H9 (cell line): ENCODE measurements at regions not wholly inside any gene's neighbourhood (a gene's known extent, or its start where the extent isn't known, plus 50 kb on each side); places are given as distances from the start of the nearest gene placed in this dataset.

Experiments
- DNase-seq: peaks from one replicate; pipeline ENCODE4 v3.0.0-alpha.2; 2017
- H2AFZ ChIP-seq: one replicate; pipeline ENCODE4 v1.6.1; 2013; ENCODE audit warnings: mild to moderate bottlenecking, low read length, control low read depth, moderate library complexity
- H2AK5ac ChIP-seq: 2 replicates; pipeline ENCODE4 v1.6.1; 2013; ENCODE audit warnings: low read length, control low read depth, mixed read lengths; ENCODE audit not compliant: insufficient read length
- H2BK120ac ChIP-seq: one replicate; pipeline ENCODE4 v1.6.1; 2013; ENCODE audit warnings: low read depth, mild to moderate bottlenecking, low read length, control low read depth, inconsistent platforms; ENCODE audit not compliant: poor library complexity, severe bottlenecking
- H2BK12ac ChIP-seq: 2 replicates; pipeline ENCODE4 v1.6.1; 2013; ENCODE audit warnings: low read length, control low read depth, mixed read lengths, low read depth; ENCODE audit not compliant: insufficient read length
- H2BK15ac ChIP-seq: 2 replicates; pipeline ENCODE4 v1.6.1; 2013; ENCODE audit warnings: low read depth, low read length, control low read depth
- H2BK20ac ChIP-seq: one replicate; pipeline ENCODE4 v1.6.1; 2013; ENCODE audit warnings: low read depth, mild to moderate bottlenecking, low read length, control low read depth, inconsistent platforms; ENCODE audit not compliant: poor library complexity, severe bottlenecking
- H2BK5ac ChIP-seq: 2 replicates; pipeline ENCODE4 v1.6.1; 2013; ENCODE audit warnings: low read length, control low read depth, mixed read lengths; ENCODE audit not compliant: insufficient read length
- H3K14ac ChIP-seq: 2 replicates; pipeline ENCODE4 v1.6.1; 2013; ENCODE audit warnings: low read length, control low read depth; ENCODE audit not compliant: insufficient read depth
- H3K18ac ChIP-seq: 2 replicates; pipeline ENCODE4 v1.6.1; 2013; ENCODE audit warnings: low read depth, mild to moderate bottlenecking, mixed read lengths, low read length, control low read depth; ENCODE audit not compliant: insufficient read length
- H3K23ac ChIP-seq: 2 replicates; pipeline ENCODE4 v1.6.1; 2013; ENCODE audit warnings: low read length, control low read depth, mixed read lengths, low read depth; ENCODE audit not compliant: insufficient read length
- H3K23me2 ChIP-seq: 2 replicates; pipeline ENCODE4 v1.6.1; 2013; ENCODE audit warnings: low read depth, mild to moderate bottlenecking, mixed read lengths, low read length, control low read depth; ENCODE audit not compliant: insufficient read length, poor library complexity, severe bottlenecking
- H3K27ac ChIP-seq: 2 replicates; pipeline ENCODE4 v1.5.1; 2013; ENCODE audit warnings: low read length, control low read depth, mixed read lengths, low read depth; ENCODE audit not compliant: insufficient read length
- H3K27me3 ChIP-seq: 2 replicates; pipeline ENCODE4 v1.6.1; 2013; ENCODE audit warnings: low read length, control low read depth, inconsistent platforms; ENCODE audit not compliant: insufficient read depth
- H3K4ac ChIP-seq: 2 replicates; pipeline ENCODE4 v1.6.1; 2013; ENCODE audit warnings: low read depth, mild to moderate bottlenecking, control low read depth, inconsistent platforms, low read length, moderate library complexity
- H3K4me1 ChIP-seq: 2 replicates; pipeline ENCODE4 v1.6.1; 2013; ENCODE audit warnings: low read length, control low read depth, inconsistent platforms; ENCODE audit not compliant: insufficient read depth
- H3K4me2 ChIP-seq: 2 replicates; pipeline ENCODE4 v1.6.1; 2013; ENCODE audit warnings: low read length, control low read depth, mixed read lengths; ENCODE audit not compliant: insufficient read length, insufficient read depth
- H3K56ac ChIP-seq: 2 replicates; pipeline ENCODE4 v1.6.1; 2013; ENCODE audit warnings: low read depth, mild to moderate bottlenecking, mixed read lengths, low read length, control low read depth; ENCODE audit not compliant: insufficient read length
- H3K79me1 ChIP-seq: 2 replicates; pipeline ENCODE4 v1.6.1; 2013; ENCODE audit warnings: low read depth, mild to moderate bottlenecking, moderate library complexity, low read length, control low read depth, inconsistent platforms; ENCODE audit not compliant: insufficient read depth, poor library complexity, severe bottlenecking
- H3K79me2 ChIP-seq: 2 replicates; pipeline ENCODE4 v1.6.1; 2013; ENCODE audit warnings: low read length, control low read depth, inconsistent platforms; ENCODE audit not compliant: insufficient read depth
- H3K9ac ChIP-seq: 2 replicates; pipeline ENCODE4 v1.6.1; 2013; ENCODE audit warnings: low read length, control low read depth, mixed read lengths; ENCODE audit not compliant: insufficient read length; ENCODE audit errors: extremely low read depth
- H3K9me3 ChIP-seq: one replicate; pipeline ENCODE4 v1.6.1; 2013; ENCODE audit warnings: low read depth, low read length, inconsistent platforms; ENCODE audit not compliant: control insufficient read depth
- H3T11ph ChIP-seq: one replicate; pipeline ENCODE4 v1.6.1; 2013; ENCODE audit warnings: mild to moderate bottlenecking, low read length, control low read depth, inconsistent platforms
- H4K20me1 ChIP-seq: one replicate; pipeline ENCODE4 v1.6.1; 2013; ENCODE audit not compliant: control insufficient read depth, insufficient read length, insufficient read depth
- H4K5ac ChIP-seq: 2 replicates; pipeline ENCODE4 v1.6.1; 2013; ENCODE audit warnings: low read depth, mild to moderate bottlenecking, mixed read lengths, low read length, control low read depth; ENCODE audit not compliant: insufficient read length
- H4K8ac ChIP-seq: replicated peaks from 2 replicates; pipeline ENCODE4 v1.6.1; 2013; ENCODE audit warnings: low read length, control low read depth, mixed read lengths, low read depth; ENCODE audit not compliant: insufficient read length
- H4K91ac ChIP-seq: 2 replicates; pipeline ENCODE4 v1.6.1; 2013; ENCODE audit warnings: low read depth, mild to moderate bottlenecking, moderate library complexity, mixed read lengths, low read length, control low read depth; ENCODE audit not compliant: insufficient read length
- H3K27ac Mint-ChIP-seq, 3 experiments: 2 replicates in 2 of 3; 3 replicates in 1 of 3; pipeline ENCODE4 v1.8.0; 2020 to 2021; ENCODE audit warnings: mixed read lengths in 3 of 3, mild to moderate bottlenecking in 1 of 3, moderate library complexity in 1 of 3
- H3K27me3 Mint-ChIP-seq: 2 replicates; pipeline ENCODE4 v1.8.0; 2021; ENCODE audit warnings: low read depth, mild to moderate bottlenecking, moderate library complexity, mixed read lengths
- H3K36me3 Mint-ChIP-seq, 3 experiments: 2 replicates in 2 of 3; 3 replicates in 1 of 3; pipeline ENCODE4 v1.8.0; 2020 to 2021; ENCODE audit warnings: low read depth in 3 of 3, mixed read lengths in 3 of 3; ENCODE audit not compliant: insufficient read depth in 1 of 3
- H3K4me1 Mint-ChIP-seq, 2 experiments: 2 replicates each; pipeline ENCODE4 v1.8.0; 2020; ENCODE audit warnings: mixed read lengths in 2 of 2
- H3K4me3 Mint-ChIP-seq, 2 experiments: 2 replicates in 1 of 2; 3 replicates in 1 of 2; pipeline ENCODE4 v1.8.0; 2020 to 2021; ENCODE audit warnings: mild to moderate bottlenecking in 2 of 2, mixed read lengths in 2 of 2, moderate library complexity in 1 of 2
- H3K9me3 Mint-ChIP-seq, 2 experiments: 2 replicates in 1 of 2; 3 replicates in 1 of 2; pipeline ENCODE4 v1.8.0; 2020; ENCODE audit warnings: mild to moderate bottlenecking in 2 of 2, mixed read lengths in 2 of 2, moderate library complexity in 1 of 2
- CTCF ChIP-seq: fragments of 200-600 bp; sonication (generic); conservative IDR thresholded peaks from 3 replicates; pipeline ENCODE4 v1.8.0; 2021; ENCODE audit warnings: antibody characterized with exemption, mild to moderate bottlenecking
- WGBS: extraction: QIAGEN DNeasy Blood & Tissue Kit; methylation state at CpG from one replicate; pipeline ENCODE4 v1.1.7; 2013; ENCODE audit warnings: missing lambda C conversion rate, low lambda C conversion rate, mixed read lengths; ENCODE audit not compliant: insufficient read length; ENCODE audit errors: extremely low coverage; 5-methylcytosine and 5-hydroxymethylcytosine counted together

DNA sequence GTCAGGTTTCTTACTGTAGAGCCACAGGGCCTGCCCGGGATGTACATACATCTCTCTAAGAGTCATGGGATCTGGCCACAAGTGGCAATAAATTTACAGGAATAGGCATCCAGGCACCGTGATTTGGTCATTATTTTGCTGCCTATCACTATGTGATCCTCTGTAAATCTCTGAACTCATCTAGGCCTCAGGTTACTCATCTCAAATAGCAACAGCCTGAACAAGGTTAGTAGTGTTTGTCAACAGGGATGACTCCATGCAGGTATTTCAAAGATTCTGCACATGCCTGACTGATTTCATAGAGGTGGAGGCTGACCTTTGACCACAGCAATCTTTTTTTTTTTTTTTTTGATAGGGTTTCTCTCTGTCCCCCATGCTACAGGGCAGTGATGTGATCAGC lies 88.8 kb upstream of the TBL1XR1 start:
- H2BK120ac ChIP-seq, result no peak overlapping the region
- no peak overlapping the region for H3K27ac ChIP-seq
- no CpG with 5 or more reads among the region's 2 CpGs for WGBS
- no peaks in the 10 kb centered on the region for H3K79me1 ChIP-seq
- H3K9me3 ChIP-seq, result no peaks in the 10 kb centered on the region
- H3K14ac ChIP-seq, result no peak overlapping the region
- Mint-ChIP-seq H3K4me1 (peaks cover 31 to 35% of the 10 kb centered on the region in 2 experiments), H3K27me3 (no peaks in the 10 kb centered on the region; the same call in none of the 2 replicates), H3K27ac (no peak overlapping the region), H3K36me3 (no peaks in the 10 kb centered on the region; a peak in 1 of 7 replicates), H3K9me3 (no peaks in the 10 kb centered on the region; a peak in 1 of 5 replicates), H3K4me3 (no peak overlapping the region)
- no peaks in the 10 kb centered on the region for H4K20me1 ChIP-seq
- no peak overlapping the region for H2BK5ac ChIP-seq
- H4K5ac ChIP-seq, result no peak overlapping the region
- no peaks in the 10 kb centered on the region for H3K79me2 ChIP-seq
- H3K27me3 ChIP-seq, result no peaks in the 10 kb centered on the region
- TF ChIP-seq CTCF, result no peak
- H3K56ac ChIP-seq, result no peak overlapping the region
- no peaks in the 10 kb centered on the region for H3K23me2 ChIP-seq
- no peak overlapping the region for H3K4ac ChIP-seq
- no peak overlapping the region for H3K4me2 ChIP-seq
- H2BK15ac ChIP-seq, result no peak overlapping the region
- no peak overlapping the region for H3K18ac ChIP-seq
- no peaks in the 10 kb centered on the region; the same call in 1 of the 2 replicates for H3K4me1 ChIP-seq
- no peak overlapping the region for H2AK5ac ChIP-seq
- H3T11ph ChIP-seq, result no peak overlapping the region
- no peak overlapping the region for H2BK12ac ChIP-seq
- H2AFZ ChIP-seq, result no peak overlapping the region
- no peak overlapping the region for H3K9ac ChIP-seq
- H3K23ac ChIP-seq, result no peak overlapping the region
- no peak overlapping the region for H4K8ac ChIP-seq
- H4K91ac ChIP-seq, result no peak overlapping the region
- no peak overlapping the region for H2BK20ac ChIP-seq
- no peak for DNase-seq
